Omental fat pad (tissue), 3 donors: ENCODE measurements at regions not wholly inside any gene's neighbourhood (a gene's known extent, or its start where the extent isn't known, plus 50 kb on each side); places are given as distances from the start of the nearest gene placed in this dataset.

Experiments
- ATAC-seq: fragments of 150-250 bp; one replicate; pipeline ENCODE4 v1.9.1; 2016; ENCODE audit warnings: mild to moderate bottlenecking, moderate library complexity; ENCODE audit not compliant: low FRiP score
- DNase-seq: peaks from one replicate; pipeline ENCODE4 v3.0.0-alpha.2; 2019; ENCODE audit warnings: low spot score
- CTCF ChIP-seq, 3 donors: fragments of 450-650 bp; IDR thresholded peaks; one replicate each; pipeline ENCODE4 v1.5.1; 2016 to 2017; ENCODE audit warnings: antibody characterized with exemption in 3 of 3, mild to moderate bottlenecking in 3 of 3, moderate library complexity in 2 of 3

- no peak for TF ChIP-seq CTCF (IDR thresholded peaks at IDR 0.05)
These were observed 1378.1 kb downstream of the DSC3 start for GRCh38 chr18:29664278-29665036.

GRCh38 chr18:29661924-29662323, 1380.6 kb downstream of the DSC3 start:
- TF ChIP-seq CTCF (IDR thresholded peaks at IDR 0.05), result no peak
- no peak for ATAC-seq

More at GRCh38 chr18:29664278-29665036, 1378.1 kb downstream of the DSC3 start:
- ATAC-seq (no peak), DNase-seq (no peak)

GRCh38 chr18:29660777-29661176, 1381.8 kb downstream of the DSC3 start:
- ATAC-seq, result no peak
- no peak for TF ChIP-seq CTCF (IDR thresholded peaks at IDR 0.05)
- no peak for DNase-seq

More at GRCh38 chr18:29661924-29662323, 1380.6 kb downstream of the DSC3 start:
- no peak for DNase-seq

GRCh38 chr18:29653671-29654215, 1388.8 kb downstream of the DSC3 start:
- ATAC-seq (no peak), DNase-seq (no peak)
- TF ChIP-seq CTCF (IDR thresholded peaks at IDR 0.05), result no peak

- no peak for DNase-seq
- no peak for TF ChIP-seq CTCF (IDR thresholded peaks at IDR 0.05)
- ATAC-seq, result no peak
These were observed 1389.7 kb downstream of the DSC3 start for GRCh38 chr18:29652797-29653196.

- no peak for DNase-seq
- ATAC-seq, result no peak
- TF ChIP-seq CTCF (IDR thresholded peaks at IDR 0.05), result no peak
These were observed 1391.3 kb downstream of the DSC3 start for GRCh38 chr18:29651122-29651680.

GRCh38 chr18:29648891-29649290, 1393.7 kb downstream of the DSC3 start:
- no peak for TF ChIP-seq CTCF (IDR thresholded peaks at IDR 0.05)
- no peak for DNase-seq
- ATAC-seq, result no peak
